Ovary (tissue), 3 donors: ENCODE measurements at regions not wholly inside any gene's neighbourhood (a gene's known extent, or its start where the extent isn't known, plus 50 kb on each side); places are given as distances from the start of the nearest gene placed in this dataset.

Experiments
- POLR2A ChIP-seq: fragments of 450-650 bp; IDR thresholded peaks from one replicate; pipeline ENCODE4 v1.6.1; 2017; ENCODE audit warnings: antibody characterized with exemption, mild to moderate bottlenecking, moderate library complexity
- TF ChIP-seq, protein P1 (sequence below), 3 donors: fragments of 450-650 bp in 2 of 3; fragments of 200-600 bp in 1 of 3; IDR thresholded peaks; one replicate each; pipeline versions ENCODE4 v1.5.1 to v1.8.0; 2016 to 2022; ENCODE audit warnings: antibody characterized with exemption in 3 of 3, mild to moderate bottlenecking in 1 of 3
- donor health status: DM: no; HTN: no; CAD: no.

DNA sequence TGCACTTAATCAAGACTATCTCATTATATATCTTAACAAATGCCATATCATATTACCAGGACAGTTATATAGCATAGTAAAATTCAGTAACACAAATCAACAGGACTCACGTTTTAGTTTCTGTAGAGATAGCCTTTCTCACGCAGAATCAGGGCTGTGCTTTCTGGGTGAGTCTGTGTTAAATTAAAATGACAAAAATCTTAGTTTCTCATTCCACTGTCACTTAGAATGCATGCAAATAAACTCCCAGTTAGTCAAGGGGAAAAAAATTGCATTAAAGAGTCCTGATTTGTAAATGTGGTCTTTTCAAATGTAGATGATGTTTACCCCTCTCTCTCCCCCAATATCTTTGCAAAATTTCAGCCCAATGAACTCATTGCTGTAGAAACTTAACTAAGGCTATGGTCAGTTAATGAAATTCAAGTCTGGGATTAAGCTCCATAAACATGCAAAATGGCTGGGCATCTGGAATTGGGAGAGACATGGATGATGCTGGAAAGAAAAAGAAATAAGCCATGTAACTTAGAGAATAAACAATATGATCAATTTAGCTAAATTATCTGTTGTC is 77.8 kb upstream of the MGAT4C start:
- TF ChIP-seq, protein P1, sequence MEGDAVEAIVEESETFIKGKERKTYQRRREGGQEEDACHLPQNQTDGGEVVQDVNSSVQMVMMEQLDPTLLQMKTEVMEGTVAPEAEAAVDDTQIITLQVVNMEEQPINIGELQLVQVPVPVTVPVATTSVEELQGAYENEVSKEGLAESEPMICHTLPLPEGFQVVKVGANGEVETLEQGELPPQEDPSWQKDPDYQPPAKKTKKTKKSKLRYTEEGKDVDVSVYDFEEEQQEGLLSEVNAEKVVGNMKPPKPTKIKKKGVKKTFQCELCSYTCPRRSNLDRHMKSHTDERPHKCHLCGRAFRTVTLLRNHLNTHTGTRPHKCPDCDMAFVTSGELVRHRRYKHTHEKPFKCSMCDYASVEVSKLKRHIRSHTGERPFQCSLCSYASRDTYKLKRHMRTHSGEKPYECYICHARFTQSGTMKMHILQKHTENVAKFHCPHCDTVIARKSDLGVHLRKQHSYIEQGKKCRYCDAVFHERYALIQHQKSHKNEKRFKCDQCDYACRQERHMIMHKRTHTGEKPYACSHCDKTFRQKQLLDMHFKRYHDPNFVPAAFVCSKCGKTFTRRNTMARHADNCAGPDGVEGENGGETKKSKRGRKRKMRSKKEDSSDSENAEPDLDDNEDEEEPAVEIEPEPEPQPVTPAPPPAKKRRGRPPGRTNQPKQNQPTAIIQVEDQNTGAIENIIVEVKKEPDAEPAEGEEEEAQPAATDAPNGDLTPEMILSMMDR (IDR thresholded peaks at IDR 0.05), result no peak
- no peak for TF ChIP-seq POLR2A
